ENCODE measurements at regions not wholly inside any gene's neighbourhood (a gene's known extent, or its start where the extent isn't known, plus 50 kb on each side); places are given as distances from the start of the nearest gene placed in this dataset.
"Not testable (repeated sequence)": the region's sequence is repeated elsewhere in the genome, so short reads cannot be mapped to it uniquely, and the experiment has no call there.

GRCh38 chr2:160736148-160737028 lies 242.8 kb upstream of the RBMS1 start:
- no peak for DNase-seq

DNA sequence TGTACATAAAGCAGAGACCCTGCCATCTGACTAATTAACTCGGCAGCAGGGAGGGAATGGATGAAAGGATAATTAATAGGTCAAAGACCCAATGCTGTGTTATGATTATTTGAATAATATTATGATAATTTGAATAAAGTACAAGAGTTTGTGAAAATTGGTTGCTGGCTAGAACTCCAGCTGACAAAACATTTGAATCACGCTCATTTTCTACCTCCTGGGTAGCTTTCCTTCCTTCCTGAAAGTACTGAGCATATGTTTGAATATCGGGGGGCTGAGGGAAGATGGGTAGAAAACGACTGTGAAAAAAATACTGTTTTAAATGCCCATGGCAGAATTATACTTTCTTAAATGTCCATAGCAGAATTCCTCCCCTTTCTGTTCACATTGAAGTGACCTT lies 243.6 kb upstream of the RBMS1 start:
- DNase-seq: no peak

DNA sequence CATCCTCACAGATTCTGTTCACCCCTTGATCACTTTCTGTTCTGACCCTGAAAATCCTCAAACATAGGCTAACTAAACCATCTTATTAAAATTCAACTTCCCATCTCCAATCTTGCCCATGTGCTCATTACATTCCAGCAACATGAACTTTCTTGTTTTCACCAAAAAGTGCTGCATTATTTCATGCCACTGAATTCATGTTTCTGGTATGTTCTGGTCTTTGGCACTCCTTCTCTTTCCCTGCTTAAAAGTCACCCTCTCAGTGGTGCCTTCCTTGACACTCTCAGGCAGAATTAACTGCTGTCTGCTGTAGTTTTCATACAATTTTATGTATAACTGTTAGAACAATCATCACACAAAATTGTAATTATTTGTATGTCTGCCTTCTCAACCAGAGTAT lies 247.7 kb upstream of the RBMS1 start:
- DNase-seq: no peak

- DNase-seq: no peak
These were observed 248.2 kb upstream of the RBMS1 start for GRCh38 chr2:160741815-160742214.

DNA sequence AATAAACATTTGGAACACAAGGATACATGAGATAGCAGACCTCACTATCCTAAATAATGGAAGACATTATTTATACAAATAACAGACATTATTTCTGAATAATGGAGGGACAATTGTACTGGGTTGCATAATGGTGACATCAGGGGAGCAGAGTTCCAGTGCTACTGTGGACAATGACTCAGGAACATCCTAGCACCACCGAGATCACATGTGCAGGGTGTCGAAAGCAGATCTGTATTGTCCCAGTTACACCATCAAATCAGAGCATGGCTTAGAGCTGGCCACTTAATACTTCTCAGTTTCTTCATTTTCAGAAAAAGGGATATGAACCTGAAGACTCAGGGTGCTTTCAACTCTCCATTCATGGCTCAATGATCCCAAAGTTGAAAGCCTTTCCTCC lies 249.1 kb upstream of the RBMS1 start:
- DNase-seq: no peak

- DNase-seq: no peak
These were observed 254.0 kb upstream of the RBMS1 start for GRCh38 chr2:160747501-160748170.

DNA sequence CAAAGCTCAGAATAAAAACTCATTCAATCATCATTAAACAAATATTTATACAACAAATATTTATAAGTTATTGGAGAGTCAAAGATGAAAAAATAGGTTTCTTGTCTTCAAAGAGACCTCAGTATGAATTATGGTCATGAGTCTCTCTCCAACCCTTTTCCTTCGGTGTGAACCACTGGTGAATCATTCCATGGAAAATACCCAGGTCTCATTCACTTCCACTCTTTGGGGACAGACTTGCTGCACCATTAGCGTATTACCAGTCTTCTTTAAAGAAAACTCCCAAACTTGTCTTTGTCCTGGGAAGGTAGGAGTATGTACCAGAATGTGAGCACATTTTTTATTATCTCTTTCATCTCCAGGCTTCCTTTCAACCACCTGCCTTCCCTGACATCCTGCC lies 257.4 kb upstream of the RBMS1 start:
- no peak for DNase-seq

- no peak for DNase-seq
These were observed 259.1 kb upstream of the RBMS1 start for GRCh38 chr2:160752475-160753330.

DNA sequence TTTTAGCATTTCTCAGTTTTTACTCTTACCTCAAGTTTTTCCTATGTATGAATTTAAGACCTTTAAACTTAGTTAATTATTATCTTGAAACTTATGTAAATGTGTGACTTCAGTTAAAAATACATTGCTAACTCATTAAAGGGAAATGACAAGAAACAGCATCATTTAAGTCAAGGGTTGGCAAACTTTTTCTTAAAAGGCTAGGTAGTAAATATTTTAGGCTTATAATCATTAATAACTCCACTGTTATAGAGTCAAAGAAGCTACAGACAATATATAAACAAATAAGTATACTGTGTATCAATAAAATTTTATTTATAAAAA lies 259.7 kb upstream of the RBMS1 start:
- no peak for DNase-seq

DNA sequence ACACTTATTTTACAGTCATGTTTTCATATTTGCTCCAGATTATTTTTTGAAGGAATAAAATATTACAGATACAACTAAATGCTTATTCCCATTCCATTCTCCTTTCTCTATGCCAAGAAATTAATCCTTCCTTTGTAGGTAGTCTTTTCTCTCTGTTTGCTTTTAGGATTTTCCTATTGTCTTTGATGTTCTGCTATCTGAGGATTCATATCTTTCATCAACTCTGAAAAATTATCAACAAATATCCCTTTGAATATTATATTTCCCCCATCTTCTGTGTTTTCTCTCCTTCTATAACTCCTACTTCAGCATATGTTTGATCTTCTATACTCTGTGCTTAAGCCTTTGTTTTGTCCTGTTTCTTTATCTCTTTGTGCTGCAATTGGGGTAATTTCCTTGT lies 260.4 kb upstream of the RBMS1 start:
- no peak for DNase-seq

- DNase-seq: no peak
These were observed 262.9 kb upstream of the RBMS1 start for GRCh38 chr2:160756481-160756880.

DNA sequence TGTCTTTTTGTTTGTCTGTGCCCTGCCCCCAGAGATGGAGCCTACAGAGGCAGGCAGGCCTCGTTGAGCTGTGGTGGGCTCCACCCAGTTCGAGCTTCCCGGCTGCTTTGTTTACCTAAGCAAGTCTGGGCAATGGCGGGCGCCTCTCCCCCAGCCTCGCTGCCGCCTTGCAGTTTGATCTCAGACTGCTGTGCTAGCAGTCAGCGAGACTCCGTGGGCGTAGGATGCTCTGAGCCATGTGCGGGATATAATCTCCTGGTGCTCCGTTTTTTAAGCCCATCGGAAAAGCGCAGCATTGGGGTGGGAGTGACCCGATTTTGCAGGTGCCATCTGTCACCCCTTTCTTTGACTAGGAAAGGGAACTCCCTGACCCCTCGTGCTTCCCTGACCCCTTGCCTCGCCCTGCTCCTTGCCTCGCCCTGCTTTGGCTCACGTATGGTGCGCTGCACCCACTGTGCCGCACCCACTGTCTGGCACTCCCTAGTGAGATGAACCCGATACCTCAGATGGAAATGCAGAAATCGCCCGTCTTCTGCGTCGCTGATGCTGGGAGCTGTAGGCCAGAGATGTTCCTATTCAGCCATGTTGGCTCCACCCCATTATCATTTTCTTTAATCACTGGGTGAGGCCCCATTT lies 269.0 kb upstream of the RBMS1 start:
- not testable (repeated sequence) for DNase-seq

GRCh38 chr2:160783474-160783873 lies 289.9 kb upstream of the RBMS1 start:
- DNase-seq: no peak

- no peak for DNase-seq
These were observed 290.4 kb upstream of the RBMS1 start for GRCh38 chr2:160784034-160784433.

- no peak for DNase-seq
These were observed 297.1 kb upstream of the RBMS1 start for GRCh38 chr2:160790738-160791137.

GRCh38 chr2:160791884-160792283 lies 298.3 kb upstream of the RBMS1 start:
- no peak for DNase-seq

DNA sequence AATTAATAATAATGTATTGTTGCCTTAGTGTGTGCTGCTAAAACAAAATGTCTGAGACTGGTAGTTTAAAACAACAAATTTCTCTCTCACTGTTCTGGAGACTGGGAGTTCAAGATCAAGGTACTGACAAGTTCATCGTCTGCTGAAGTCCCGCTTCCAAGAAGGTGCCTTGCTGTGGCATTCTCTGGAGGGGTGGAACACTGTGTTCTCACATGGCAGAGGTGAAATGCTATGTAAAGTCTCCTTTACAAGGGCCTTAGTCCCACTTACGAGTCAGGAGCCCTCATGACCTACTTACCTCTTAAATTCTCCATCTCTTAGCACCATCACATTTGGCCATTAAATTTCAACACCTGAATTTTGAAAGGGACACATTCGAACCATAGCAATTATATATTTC lies 299.2 kb upstream of the RBMS1 start:
- DNase-seq: no peak

DNA sequence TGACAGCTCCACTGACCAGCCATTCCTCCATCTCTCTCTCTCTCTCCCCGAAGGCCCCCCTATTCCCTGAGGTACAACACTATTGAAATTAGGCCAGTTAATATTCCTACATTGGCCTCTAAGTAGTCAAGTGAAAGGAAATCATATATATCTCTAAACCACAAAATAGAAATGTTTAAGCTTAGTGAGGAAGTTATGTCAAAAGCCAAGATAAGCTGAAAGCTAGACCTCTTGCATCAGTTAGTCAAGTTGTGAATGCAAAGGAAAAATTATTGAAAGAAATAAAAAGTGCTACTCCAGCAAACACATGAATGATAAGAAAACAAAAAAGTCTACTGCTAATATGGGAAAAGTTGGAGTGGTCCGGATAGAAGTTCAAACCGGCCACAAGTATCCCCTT lies 301.3 kb upstream of the RBMS1 start:
- no peak for DNase-seq

DNA sequence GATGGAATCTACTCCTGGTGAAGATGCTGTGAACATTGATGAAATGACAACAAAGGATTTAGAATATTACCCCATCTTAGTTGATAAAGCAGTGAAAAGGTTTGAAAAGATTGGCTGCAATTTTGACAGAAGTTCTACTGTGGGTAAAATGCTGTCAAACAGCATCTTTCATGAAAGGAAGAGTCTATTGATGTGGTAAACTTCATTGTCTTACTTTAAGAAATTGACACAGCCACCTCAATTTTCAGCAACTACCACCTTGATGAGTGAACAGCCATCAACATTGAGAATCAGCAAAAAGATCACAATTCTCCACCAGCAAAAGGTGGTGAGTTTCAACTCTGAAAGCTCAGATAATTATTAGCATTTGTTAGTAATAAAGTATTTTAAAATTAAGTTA lies 310.3 kb upstream of the RBMS1 start:
- DNase-seq: no peak

GRCh38 chr2:160810406-160810805 lies 316.8 kb upstream of the RBMS1 start:
- DNase-seq: no peak

DNA sequence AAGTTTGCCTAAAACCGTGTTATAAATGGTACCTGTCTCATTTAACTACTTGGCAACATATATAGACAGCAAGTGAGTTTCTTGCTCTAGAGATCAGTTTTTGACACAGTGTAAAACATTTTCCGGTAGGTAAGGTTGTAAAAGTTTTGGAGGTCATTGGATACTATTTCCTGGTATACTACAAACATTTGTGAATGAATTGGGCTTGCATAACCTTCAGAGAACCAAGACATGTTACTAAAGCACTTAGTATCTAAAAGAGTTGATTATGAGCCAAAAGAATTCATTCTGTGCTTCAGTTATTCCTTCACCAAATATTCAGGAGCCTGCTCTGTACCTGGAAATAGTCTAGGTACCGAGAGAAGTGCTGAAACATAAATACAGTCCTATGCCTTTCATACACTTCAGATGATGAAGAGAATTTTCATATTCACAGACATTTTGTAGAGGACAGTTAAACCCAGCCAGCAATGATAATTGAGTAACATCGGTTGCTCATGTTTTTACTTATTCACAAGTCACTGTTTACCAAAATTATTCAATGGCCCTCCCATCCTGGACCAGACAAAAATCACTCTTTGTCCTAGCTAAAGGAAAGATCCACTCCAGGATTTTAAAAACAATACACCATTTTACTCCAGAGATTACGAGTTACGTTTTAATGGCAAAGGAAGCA lies 319.4 kb upstream of the RBMS1 start:
- no peak for DNase-seq

GRCh38 chr2:160813506-160813858 lies 319.9 kb upstream of the RBMS1 start:
- DNase-seq: no peak

All from NCI-H524 (cell line).